ENCODE measurements at regions not wholly inside any gene's neighbourhood (a gene's known extent, or its start where the extent isn't known, plus 50 kb on each side); places are given as distances from the start of the nearest gene placed in this dataset.

DNA sequence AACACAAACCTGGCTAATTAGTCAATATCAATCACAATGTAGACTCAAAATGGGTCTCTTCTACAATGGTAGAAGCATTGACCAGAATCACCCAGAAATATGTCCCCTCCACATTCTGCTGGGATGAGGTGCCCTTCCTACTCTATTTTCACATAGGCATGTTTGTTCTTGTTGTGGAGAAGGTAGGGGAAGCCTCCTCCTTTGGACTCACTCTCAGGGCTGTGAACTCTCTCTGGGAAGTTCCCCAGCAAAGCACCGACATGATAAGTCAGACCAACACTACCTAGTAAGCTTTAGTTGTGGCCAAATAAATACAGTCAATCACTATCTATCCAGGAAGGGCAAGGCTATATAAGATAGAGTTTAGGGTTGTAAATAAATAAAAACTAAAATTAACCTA lies 194.5 kb upstream of the UBL3 start:
- TF ChIP-seq, protein P1, sequence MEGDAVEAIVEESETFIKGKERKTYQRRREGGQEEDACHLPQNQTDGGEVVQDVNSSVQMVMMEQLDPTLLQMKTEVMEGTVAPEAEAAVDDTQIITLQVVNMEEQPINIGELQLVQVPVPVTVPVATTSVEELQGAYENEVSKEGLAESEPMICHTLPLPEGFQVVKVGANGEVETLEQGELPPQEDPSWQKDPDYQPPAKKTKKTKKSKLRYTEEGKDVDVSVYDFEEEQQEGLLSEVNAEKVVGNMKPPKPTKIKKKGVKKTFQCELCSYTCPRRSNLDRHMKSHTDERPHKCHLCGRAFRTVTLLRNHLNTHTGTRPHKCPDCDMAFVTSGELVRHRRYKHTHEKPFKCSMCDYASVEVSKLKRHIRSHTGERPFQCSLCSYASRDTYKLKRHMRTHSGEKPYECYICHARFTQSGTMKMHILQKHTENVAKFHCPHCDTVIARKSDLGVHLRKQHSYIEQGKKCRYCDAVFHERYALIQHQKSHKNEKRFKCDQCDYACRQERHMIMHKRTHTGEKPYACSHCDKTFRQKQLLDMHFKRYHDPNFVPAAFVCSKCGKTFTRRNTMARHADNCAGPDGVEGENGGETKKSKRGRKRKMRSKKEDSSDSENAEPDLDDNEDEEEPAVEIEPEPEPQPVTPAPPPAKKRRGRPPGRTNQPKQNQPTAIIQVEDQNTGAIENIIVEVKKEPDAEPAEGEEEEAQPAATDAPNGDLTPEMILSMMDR (IDR thresholded peaks at IDR 0.05; ENCODE audit: extremely low read depth, insufficient read depth, missing control alignments) = no peak
- DNase-seq (ENCODE audit: low spot score) = no peak
- in situ Hi-C loops (cut with MboI; ENCODE audit: low pct_unique_long_range_greater_than_20kb, low sequenced_read_pairs, unreplicated experiment) = no loop called here

DNA sequence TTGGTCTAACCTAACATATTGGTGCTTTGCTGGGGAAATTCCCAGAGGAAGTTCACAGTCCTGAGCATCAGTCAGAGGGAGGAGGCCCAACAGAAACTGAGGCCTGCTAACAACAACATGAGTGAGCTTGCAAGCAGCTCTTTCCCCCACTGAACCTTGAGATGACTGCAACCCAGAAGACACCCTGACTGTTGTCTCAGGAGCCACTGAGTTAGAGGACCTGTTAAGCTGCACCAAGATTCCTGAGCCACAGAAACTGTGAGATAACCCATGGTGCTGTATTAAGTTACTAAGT lies 193.2 kb upstream of the UBL3 start:
- no peak for DNase-seq (ENCODE audit: low spot score)
- TF ChIP-seq, protein P1 (IDR thresholded peaks at IDR 0.05; ENCODE audit: extremely low read depth, insufficient read depth, missing control alignments) = no peak
- in situ Hi-C loops (cut with MboI; ENCODE audit: low pct_unique_long_range_greater_than_20kb, low sequenced_read_pairs, unreplicated experiment) = no loop called here

DNA sequence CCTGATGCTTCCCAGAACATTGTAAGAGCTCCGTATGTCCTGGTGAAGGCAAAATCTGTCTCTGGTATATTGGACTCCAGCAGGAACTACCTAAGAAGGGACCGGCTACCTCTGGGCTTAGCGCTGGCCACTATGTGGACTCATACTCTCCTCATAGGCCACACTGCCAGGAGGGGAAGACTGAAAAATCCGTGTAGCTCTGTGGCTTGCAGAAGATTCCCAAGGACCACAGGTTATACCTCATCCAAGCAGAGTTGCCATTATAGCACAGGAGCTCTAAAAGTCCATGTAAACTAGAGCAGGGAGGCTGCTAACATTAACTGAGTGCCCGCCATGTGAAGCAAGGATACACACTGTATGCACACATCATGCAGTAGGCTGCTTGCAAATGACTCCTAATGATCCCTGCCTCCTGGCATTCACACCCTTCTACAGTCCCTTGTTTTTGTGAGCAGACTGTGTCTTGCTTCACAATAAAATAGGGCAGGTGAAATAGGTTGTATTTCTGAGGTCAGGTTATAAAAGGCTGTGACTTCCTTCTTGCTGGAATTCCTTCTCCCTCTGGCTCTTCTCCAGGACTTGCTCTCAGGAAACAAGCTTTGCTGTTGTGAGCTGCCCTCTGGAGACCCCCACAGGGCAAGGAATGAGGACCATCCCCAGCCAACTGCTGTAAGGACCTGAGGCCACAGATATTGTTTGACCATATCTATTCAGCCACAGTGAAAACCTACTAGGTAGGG lies 192.6 kb upstream of the UBL3 start:
- no peak for DNase-seq (ENCODE audit: low spot score)
- in situ Hi-C loops (cut with MboI; ENCODE audit: low pct_unique_long_range_greater_than_20kb, low sequenced_read_pairs, unreplicated experiment) = no loop called here

DNA sequence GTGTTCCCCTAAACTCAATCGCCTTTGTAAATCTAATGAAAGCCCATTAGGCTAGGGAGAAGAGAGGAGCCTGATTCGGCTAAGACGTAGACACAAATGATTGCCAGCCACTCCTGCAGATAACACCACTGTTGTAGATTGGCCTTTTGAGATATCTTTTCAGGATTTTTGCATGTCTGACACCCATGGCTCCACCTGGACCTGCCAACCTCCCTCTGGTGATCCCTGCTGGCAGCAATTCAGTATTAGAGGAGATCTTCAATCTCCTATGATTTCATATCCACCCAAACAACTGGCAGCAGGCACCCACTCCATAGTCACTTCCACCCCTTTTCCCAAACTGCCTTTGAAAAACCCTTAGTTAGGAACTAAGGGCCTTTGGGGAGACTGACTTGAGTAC lies 191.9 kb upstream of the UBL3 start:
- in situ Hi-C loops (cut with MboI; ENCODE audit: low pct_unique_long_range_greater_than_20kb, low sequenced_read_pairs, unreplicated experiment) = no loop called here
- DNase-seq (ENCODE audit: low spot score) = no peak
- TF ChIP-seq, protein P1 (IDR thresholded peaks at IDR 0.05; ENCODE audit: extremely low read depth, insufficient read depth, missing control alignments) = no peak

More for the DNA sequence above, 192.6 kb upstream of the UBL3 start:
- TF ChIP-seq, protein P1 (IDR thresholded peaks at IDR 0.05; ENCODE audit: extremely low read depth, insufficient read depth, missing control alignments) = no peak

DNA sequence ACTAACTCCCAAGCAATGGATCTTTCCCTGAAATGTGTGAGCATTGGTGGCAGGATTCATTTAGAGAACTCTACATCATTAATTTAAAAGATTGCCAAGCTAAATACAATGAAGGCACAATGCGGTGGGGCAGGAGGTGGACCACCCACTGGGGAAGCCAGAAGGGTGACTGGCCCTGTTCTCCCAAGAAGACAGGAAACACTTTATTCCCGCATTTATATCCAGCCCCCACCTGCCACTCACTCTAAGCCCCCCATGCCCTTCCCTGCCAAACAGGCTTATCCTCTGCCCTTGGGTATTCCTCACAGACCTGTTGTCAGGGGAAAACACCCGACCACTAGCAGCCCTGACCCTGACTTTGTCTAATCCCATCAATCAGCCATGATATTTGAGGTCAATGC lies 189.1 kb upstream of the UBL3 start:
- in situ Hi-C loops (cut with MboI; ENCODE audit: low pct_unique_long_range_greater_than_20kb, low sequenced_read_pairs, unreplicated experiment) = no loop called here
- TF ChIP-seq, protein P1 (IDR thresholded peaks at IDR 0.05; ENCODE audit: extremely low read depth, insufficient read depth, missing control alignments) = no peak
- no peak for DNase-seq (ENCODE audit: low spot score)

DNA sequence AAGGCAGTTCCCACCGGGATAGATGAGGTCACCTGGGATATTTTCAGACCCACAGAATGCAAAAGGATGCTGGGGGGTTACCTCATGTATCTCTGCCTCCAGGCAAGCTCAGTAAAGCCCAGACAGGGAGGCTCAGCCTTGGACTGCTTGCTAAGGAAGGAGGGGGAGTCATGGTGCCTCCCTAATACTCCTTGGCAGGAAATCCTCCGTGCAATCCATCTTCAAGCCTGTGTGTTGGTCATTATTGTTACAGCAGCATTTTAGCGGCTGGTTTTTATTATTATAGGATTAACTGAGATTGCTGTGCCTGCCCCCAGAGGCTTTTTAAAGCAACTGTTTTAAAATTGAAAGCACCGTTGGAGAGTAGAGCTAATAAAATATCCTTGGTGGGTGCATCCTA lies 188.5 kb upstream of the UBL3 start:
- DNase-seq (ENCODE audit: low spot score) = no peak
- TF ChIP-seq, protein P1 (IDR thresholded peaks at IDR 0.05; ENCODE audit: extremely low read depth, insufficient read depth, missing control alignments) = no peak
- in situ Hi-C loops (cut with MboI; ENCODE audit: low pct_unique_long_range_greater_than_20kb, low sequenced_read_pairs, unreplicated experiment) = no loop called here

Data from GM13977 (cell line).